ENCODE measurements at regions not wholly inside any gene's neighbourhood (a gene's known extent, or its start where the extent isn't known, plus 50 kb on each side); places are given as distances from the start of the nearest gene placed in this dataset.
A peak's percentile ranks its signal among the peaks of the same experiment; 100 is the strongest.

DNA sequence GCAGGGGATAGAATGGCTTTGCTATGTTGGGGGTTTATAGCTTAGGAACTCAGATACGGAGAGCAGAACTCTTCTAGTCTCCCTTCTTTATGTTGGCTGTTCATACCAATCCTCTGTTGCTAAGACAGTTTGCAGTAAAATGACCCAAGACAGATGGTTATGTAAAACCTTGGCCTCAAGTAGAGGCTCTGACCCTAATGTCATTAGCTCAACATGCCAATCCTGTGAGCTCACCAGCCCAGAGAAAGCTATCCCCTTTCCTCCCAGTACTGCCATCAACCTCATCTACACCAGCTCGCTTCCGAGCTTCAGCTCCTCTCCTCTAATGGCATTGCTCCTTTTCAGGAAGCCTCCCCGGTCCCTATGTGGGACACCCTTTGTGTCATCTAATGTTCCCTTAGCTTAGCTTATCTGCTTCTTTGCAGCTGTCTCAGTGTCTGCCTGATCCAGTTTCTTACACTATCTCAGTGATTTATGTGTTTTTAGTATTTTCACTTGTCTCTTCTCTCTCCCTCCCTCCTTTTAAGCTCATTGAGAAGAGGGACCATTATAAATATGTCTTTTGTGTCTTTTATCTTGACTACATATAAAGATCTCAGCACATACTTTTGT lies 281.3 kb upstream of the CLINT1 start:
- no peak overlapping the region for H3K4me3 ChIP-seq (ENCODE audit: low read depth, low read length)
- peak; percentile 38 for DNase-seq (ENCODE audit: low read depth)
- no peak for TF ChIP-seq CTCF (conservative IDR thresholded peaks at IDR 0.05; ENCODE audit: low read depth, low read length)

DNA sequence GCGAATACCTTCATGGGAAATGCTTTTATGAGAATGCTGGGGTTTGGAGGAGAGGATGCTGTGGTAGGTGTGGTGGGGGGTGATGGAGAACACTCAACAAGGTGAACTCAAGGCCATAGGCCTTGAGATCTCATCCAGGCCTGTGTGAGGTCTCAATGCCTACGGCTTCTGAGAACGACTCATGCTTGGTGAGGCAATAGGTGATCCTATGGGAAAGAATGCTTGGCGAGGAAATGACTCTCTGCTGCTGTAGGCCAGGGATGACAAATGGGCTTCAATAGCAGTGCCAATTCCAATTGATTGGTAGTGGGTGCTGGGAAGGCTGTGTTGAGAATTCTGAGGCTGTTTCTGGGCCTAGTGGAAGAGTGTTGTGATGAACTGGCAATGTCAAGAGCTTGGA lies 280.2 kb upstream of the CLINT1 start:
- no peak for TF ChIP-seq CTCF (conservative IDR thresholded peaks at IDR 0.05; ENCODE audit: low read depth, low read length)
- no peak overlapping the region for H3K4me3 ChIP-seq (ENCODE audit: low read depth, low read length)
- DNase-seq (ENCODE audit: low read depth) = peak; percentile 27

- TF ChIP-seq CTCF (conservative IDR thresholded peaks at IDR 0.05; ENCODE audit: low read depth, low read length) = no peak
- no peak for DNase-seq (ENCODE audit: low read depth)
- no peak overlapping the region for H3K4me3 ChIP-seq (ENCODE audit: low read depth, low read length)
Measured at GRCh38 chr5:158135682-158136179, 276.8 kb upstream of the CLINT1 start.

DNA sequence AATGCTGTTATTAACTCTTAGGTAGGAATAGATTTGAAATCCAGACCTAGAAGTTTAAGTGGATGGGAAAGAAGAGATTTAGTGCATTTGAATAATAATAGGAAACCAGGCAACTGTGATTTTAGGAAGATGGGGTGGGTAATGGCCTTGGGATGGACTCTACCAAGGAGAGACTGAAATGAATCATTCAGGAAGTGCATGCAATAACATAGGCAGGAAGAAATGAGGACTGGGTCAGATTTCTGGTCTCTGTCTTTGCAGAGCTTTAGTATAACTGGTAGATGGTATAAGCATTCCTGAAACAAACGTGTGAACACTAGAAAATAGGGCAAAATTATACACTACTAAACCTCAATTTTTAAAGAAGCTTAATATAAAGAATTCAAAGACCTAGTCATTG lies 274.4 kb upstream of the CLINT1 start:
- DNase-seq (ENCODE audit: low read depth) = no peak
- TF ChIP-seq CTCF (conservative IDR thresholded peaks at IDR 0.05; ENCODE audit: low read depth, low read length) = no peak
- no peak overlapping the region for H3K4me3 ChIP-seq (ENCODE audit: low read depth, low read length)

DNA sequence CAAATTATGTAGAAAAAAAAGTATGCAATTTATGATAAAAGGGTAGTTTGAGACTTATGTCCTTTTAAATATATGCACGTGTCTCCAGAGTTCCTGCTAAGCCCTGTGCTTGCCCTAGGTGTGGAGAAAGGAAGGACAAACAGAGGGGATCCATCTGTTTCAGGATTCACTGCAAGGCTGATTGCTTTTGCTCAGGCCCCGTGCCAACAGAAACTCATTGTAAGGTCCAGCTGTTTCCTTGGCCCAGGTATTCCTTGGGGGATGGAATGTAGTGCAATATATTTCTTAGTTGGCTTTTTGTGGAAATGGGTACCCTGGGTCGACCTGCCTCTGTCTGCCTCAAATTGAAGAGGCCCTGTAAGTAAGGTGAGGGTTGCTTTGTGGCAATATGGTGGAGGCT lies 268.6 kb upstream of the CLINT1 start:
- no peak for TF ChIP-seq CTCF (conservative IDR thresholded peaks at IDR 0.05; ENCODE audit: low read depth, low read length)

DNA sequence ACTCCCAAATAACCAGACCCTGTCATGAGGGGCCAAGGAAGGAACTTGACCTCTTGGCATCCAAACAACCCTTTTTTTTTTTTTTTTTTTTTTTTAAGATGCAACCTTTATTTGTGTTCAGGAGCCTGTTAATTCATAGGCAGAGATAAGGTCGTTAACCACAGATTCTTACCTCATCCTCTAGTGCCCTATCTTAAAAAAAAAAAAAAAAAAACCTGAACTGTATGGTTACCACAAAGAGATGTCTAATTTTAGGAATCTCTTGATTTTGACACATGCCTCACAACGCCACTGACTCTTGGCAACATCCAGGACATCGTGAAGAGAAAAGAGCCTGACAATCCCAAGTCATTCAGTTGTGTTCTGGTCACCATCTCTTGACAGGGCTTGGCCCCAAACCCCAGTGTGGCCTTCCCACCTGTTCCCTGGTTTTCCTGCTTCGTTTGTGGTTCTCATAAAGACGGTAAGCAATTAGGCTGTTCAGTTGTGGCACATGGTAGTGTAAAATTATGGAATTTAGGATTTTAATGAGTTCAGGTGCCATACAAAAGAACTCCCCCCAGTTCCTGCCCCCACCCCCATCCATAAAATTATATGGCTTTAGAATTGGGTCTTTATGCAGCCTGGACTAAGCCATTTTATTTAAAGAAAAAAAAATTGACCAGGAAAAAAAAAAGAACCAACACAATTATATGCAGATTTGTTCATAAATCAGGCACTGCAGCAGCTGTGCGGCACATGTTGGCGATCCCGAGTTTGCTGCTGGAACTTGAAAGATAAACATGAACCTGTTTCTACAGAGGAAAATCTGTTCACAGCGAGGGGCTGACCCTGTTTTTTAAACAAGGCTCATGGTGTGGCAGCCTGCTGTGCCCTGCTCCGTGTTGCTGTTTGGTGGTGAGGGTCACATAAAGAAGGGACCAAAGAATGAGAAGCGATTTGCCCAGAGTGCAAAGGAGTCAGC lies 267.8 kb upstream of the CLINT1 start:
- H3K4me3 ChIP-seq (ENCODE audit: low read depth, low read length) = no peak overlapping the region
- no peak for TF ChIP-seq CTCF (conservative IDR thresholded peaks at IDR 0.05; ENCODE audit: low read depth, low read length)
- DNase-seq (ENCODE audit: low read depth) = no peak

More for the DNA sequence above, 268.6 kb upstream of the CLINT1 start:
- no peak for DNase-seq (ENCODE audit: low read depth)
- no peak overlapping the region for H3K4me3 ChIP-seq (ENCODE audit: low read depth, low read length)
